Neural crest cell (in vitro differentiated cells): ENCODE measurements at regions not wholly inside any gene's neighbourhood (a gene's known extent, or its start where the extent isn't known, plus 50 kb on each side); places are given as distances from the start of the nearest gene placed in this dataset.

Source experiments
- DNase-seq: peaks from one replicate; pipeline ENCODE4 v3.0.0; 2021; ENCODE audit warnings: low read depth, mixed read lengths, low spot score
- H3K27ac Mint-ChIP-seq: one replicate; pipeline ENCODE4 v1.8.0; 2021; ENCODE audit warnings: mild to moderate bottlenecking, mixed read lengths; ENCODE audit not compliant: unreplicated experiment
- H3K27me3 Mint-ChIP-seq: 2 replicates; pipeline ENCODE4 v1.8.0; 2021; ENCODE audit warnings: low read depth, mild to moderate bottlenecking, mixed read lengths
- H3K36me3 Mint-ChIP-seq: 2 replicates; pipeline ENCODE4 v1.8.0; 2021; ENCODE audit warnings: low read depth, mild to moderate bottlenecking, mixed read lengths
- H3K4me1 Mint-ChIP-seq: 2 replicates; pipeline ENCODE4 v1.8.0; 2021; ENCODE audit warnings: mixed read lengths
- H3K4me3 Mint-ChIP-seq: one replicate; pipeline ENCODE4 v1.8.0; 2021; ENCODE audit warnings: mild to moderate bottlenecking, mixed read lengths
- H3K9me3 Mint-ChIP-seq: 2 replicates; pipeline ENCODE4 v1.8.0; 2021; ENCODE audit warnings: mixed read lengths
- CTCF ChIP-seq: fragments of 200-600 bp; sonication (generic); conservative IDR thresholded peaks from 2 replicates; pipeline ENCODE4 v1.5.0; 2021; ENCODE audit warnings: antibody characterized with exemption, mild to moderate bottlenecking

- no peak overlapping the region for H3K4me3 Mint-ChIP-seq
- TF ChIP-seq CTCF, result no peak
- peaks cover 16% of the 10 kb centered on the region for H3K4me1 Mint-ChIP-seq
- H3K9me3 Mint-ChIP-seq, result peaks cover 5% of the 10 kb centered on the region
- no peaks in the 10 kb centered on the region for H3K27me3 Mint-ChIP-seq
- DNase-seq, result no peak
- no peaks in the 10 kb centered on the region for H3K36me3 Mint-ChIP-seq
- no peak overlapping the region for H3K27ac Mint-ChIP-seq
Observed at GRCh38 chr2:215782295-215782694, 231.1 kb downstream of the MREG start.

GRCh38 chr2:215780907-215781685 lies 232.3 kb downstream of the MREG start:
- Mint-ChIP-seq H3K36me3 (no peaks in the 10 kb centered on the region), H3K9me3 (peaks cover 5% of the 10 kb centered on the region), H3K27ac (no peak overlapping the region), H3K4me3 (no peak overlapping the region), H3K27me3 (no peaks in the 10 kb centered on the region), H3K4me1 (peaks cover 16% of the 10 kb centered on the region)
- no peak for DNase-seq
- no peak for TF ChIP-seq CTCF

DNA sequence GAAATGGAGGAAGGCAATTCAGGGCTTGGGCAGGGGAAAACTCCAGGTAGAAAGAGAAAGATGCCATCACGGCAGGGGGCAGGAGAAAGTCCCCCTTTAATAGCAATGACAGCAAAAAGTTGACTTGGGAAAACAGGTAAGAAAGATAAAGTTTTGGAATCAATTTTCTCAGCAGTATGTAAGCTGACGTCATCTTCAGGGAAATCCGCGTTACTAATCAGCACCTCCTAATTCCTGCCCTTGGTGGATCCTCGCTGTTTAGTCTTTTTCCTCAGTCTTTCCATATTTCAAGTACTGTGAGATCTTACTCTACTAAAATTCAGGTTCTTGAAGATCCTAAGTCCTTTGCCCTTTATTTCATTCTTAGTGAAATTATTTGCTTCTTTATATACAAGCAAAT lies 233.0 kb downstream of the MREG start:
- peaks cover 13% of the 10 kb centered on the region for H3K4me1 Mint-ChIP-seq
- DNase-seq, result no peak
- H3K4me3 Mint-ChIP-seq, result no peak overlapping the region
- peaks cover 5% of the 10 kb centered on the region for H3K9me3 Mint-ChIP-seq
- no peak overlapping the region for H3K27ac Mint-ChIP-seq
- no peaks in the 10 kb centered on the region for H3K27me3 Mint-ChIP-seq
- TF ChIP-seq CTCF, result no peak
- H3K36me3 Mint-ChIP-seq, result no peaks in the 10 kb centered on the region

DNA sequence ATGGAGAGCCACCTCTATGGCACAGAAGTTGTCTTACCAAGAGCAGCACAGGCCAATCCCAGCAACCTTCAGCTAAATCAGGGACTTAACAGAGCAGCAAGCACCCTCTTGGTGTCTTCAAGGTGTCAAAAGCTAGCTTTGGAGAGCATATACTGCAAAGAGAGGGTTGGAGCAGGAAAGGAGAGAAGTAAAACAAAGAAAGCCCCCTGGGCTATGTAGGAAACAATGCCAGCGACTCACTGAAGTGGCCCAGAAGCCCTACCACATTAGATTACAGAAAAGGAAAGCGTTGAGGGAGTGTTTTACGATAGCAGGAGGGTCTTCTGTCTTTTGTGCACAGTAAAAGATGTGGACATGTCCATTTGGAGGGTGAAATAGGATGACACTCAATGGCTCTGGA lies 233.4 kb downstream of the MREG start:
- Mint-ChIP-seq H3K27me3 (no peaks in the 10 kb centered on the region), H3K4me3 (no peak overlapping the region), H3K27ac (no peak overlapping the region), H3K36me3 (no peaks in the 10 kb centered on the region), H3K4me1 (peaks cover 11% of the 10 kb centered on the region), H3K9me3 (peaks cover 5% of the 10 kb centered on the region)
- TF ChIP-seq CTCF, result no peak
- no peak for DNase-seq

GRCh38 chr2:215777465-215778044 lies 235.8 kb downstream of the MREG start:
- H3K36me3 Mint-ChIP-seq, result no peaks in the 10 kb centered on the region
- no peak overlapping the region for H3K27ac Mint-ChIP-seq

More at GRCh38 chr2:215777465-215778044, 235.8 kb downstream of the MREG start:
- Mint-ChIP-seq H3K27me3 (no peaks in the 10 kb centered on the region), H3K4me1 (peaks cover 17% of the 10 kb centered on the region), H3K4me3 (no peak overlapping the region), H3K9me3 (peaks cover 2% of the 10 kb centered on the region)
- no peak for TF ChIP-seq CTCF
- no peak for DNase-seq
